Liver (tissue), 3 donors: ENCODE measurements at regions not wholly inside any gene's neighbourhood (a gene's known extent, or its start where the extent isn't known, plus 50 kb on each side); places are given as distances from the start of the nearest gene placed in this dataset.

Source experiments
- CTCF ChIP-seq: fragments of 150-350 bp; IDR thresholded peaks from 2 replicates; pipeline ENCODE4 v1.5.1; 2017; ENCODE audit warnings: improper control_type of control experiment, low read depth, low read length; ENCODE audit not compliant: missing input control
- HNF4A ChIP-seq, 2 donors: conservative IDR thresholded peaks; 2 replicates each; pipeline ENCODE4 v1.6.1; 2016; ENCODE audit warnings: antibody characterized with exemption in 2 of 2, mild to moderate bottlenecking in 2 of 2
- REST ChIP-seq: IDR thresholded peaks from 2 replicates; pipeline ENCODE4 v1.6.1; 2016; ENCODE audit warnings: antibody characterized with exemption, mild to moderate bottlenecking
- TAF1 ChIP-seq: conservative IDR thresholded peaks from 2 replicates; pipeline ENCODE4 v1.6.1; 2016; ENCODE audit warnings: antibody characterized with exemption, mild to moderate bottlenecking
- donor health status: healthy.
- donor health status: healthy.

DNA sequence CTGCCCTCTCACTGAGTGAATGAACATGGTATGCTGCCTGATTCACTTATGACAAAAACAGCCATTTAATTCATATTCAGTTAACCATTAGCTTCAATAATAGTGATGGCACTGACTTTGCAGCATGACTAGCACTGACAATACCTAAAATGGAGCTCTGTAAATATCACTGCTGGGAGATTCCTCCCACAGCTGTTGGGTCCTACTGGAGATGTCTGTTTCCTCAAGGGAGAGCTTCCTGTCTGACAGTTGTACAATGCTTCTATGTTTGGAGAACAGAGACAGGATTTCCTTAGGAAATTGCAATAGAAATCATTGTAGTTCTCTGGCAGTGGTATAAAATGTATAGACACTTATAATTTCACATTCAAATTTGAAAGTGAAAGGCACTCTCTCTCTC, 695.9 kb upstream of the CDH8 start:
- TF ChIP-seq HNF4A (conservative IDR thresholded peaks at IDR 0.05) (no peak), CTCF (no peak), TAF1 (no peak), REST (no peak)
